A549 (cell line): ENCODE measurements at regions not wholly inside any gene's neighbourhood (a gene's known extent, or its start where the extent isn't known, plus 50 kb on each side); places are given as distances from the start of the nearest gene placed in this dataset.

Experiments
- CTCF ChIP-seq: fragments of >200 bp; sonication (Bioruptor Twin); formaldehyde crosslinking; IDR thresholded peaks from 3 replicates; pipeline ENCODE4 v1.5.1; 2016
- EP300 ChIP-seq, 2 experiments: fragments of >200 bp; sonication (Bioruptor Twin); formaldehyde crosslinking; IDR thresholded peaks; 2 replicates in 1 of 2; 3 replicates in 1 of 2; pipeline ENCODE4 v1.6.1; 2016 to 2017
- ESRRA ChIP-seq: fragments of 150-350 bp; IDR thresholded peaks from 2 replicates; pipeline ENCODE4 v1.6.1; 2014; ENCODE audit warnings: mild to moderate bottlenecking, low read length, borderline replicate concordance
- JUNB ChIP-seq: fragments of >200 bp; sonication (Bioruptor Twin); formaldehyde crosslinking; IDR thresholded peaks from 2 replicates; pipeline ENCODE4 v1.6.1; 2016
- MYC ChIP-seq: IDR thresholded peaks from 2 replicates; pipeline ENCODE4 v1.6.1; 2012; ENCODE audit warnings: mild to moderate bottlenecking, inconsistent platforms, low read length, improper control_type of control experiment, borderline replicate concordance
- POLR2A ChIP-seq: IDR thresholded peaks from 2 replicates; pipeline ENCODE4 v1.6.1; 2012; ENCODE audit warnings: mild to moderate bottlenecking, low read length
- SMC3 ChIP-seq: fragments of >200 bp; sonication (Bioruptor Twin); formaldehyde crosslinking; IDR thresholded peaks from 3 replicates; pipeline ENCODE4 v1.6.1; 2018; ENCODE audit warnings: inconsistent platforms

DNA sequence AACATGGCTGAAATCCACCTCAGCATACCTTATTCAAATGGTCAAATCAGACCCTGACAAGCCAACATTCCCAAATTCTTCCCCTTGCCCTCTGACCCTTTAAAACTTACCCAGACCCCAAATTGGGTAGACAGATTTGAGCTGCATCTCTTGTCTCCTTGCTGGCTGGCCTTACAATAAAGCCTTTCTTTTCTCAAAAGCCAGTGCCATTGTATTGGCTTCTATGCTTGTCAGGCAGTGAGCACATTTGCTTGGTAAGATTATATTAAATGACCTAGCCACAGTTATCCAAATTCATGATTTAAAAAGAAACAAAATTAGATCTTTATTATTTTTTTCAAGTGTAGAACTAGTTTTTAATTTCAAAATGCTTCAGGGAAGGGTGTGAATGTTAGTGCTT, 67.8 kb upstream of the FAM83B start:
- no peak for TF ChIP-seq CTCF
- no peak for TF ChIP-seq POLR2A
- no peak for TF ChIP-seq ESRRA
- TF ChIP-seq JUNB = no peak
- no peak for TF ChIP-seq EP300 (IDR thresholded peaks at IDR 0.05)
- no peak for TF ChIP-seq SMC3
- TF ChIP-seq MYC = no peak
